GM12801 (cell line): ENCODE measurements at regions not wholly inside any gene's neighbourhood (a gene's known extent, or its start where the extent isn't known, plus 50 kb on each side); places are given as distances from the start of the nearest gene placed in this dataset.

Experiments
- TF ChIP-seq, protein P1 (sequence below): IDR thresholded peaks from one replicate; pipeline ENCODE4 v1.5.1; 2011; ENCODE audit warnings: control low read depth; ENCODE audit not compliant: insufficient read length; ENCODE audit errors: extremely low read depth

DNA sequence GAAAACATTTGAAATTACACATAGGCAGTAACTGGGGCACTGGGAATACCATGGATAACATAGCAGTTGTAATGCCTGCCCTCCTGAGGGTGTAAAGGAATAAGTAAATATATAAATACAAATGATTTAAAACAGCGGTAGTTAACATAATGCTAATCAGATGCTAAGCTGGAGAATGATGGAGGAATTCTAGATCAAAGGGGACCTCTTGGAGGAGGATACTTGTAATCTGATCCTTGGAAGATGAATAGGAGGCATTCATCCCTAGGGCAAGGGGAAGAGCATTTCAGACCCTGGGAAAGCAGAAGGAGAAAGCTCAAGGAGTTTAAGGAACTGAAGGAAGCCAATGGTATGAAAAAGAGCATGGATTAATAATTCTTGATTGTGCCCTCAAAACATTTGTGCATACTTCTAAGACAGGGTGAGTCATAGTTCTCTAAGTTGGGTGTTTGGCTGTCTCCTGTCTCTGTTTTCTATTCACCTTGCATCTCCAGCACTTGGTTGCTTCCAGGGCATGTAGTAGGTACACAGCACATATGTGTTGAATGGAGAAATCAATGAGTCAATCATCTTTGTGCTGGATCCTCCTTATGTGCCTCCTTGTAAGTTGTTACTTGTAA lies 54.8 kb upstream of the PLPP4 start:
- TF ChIP-seq, protein P1, sequence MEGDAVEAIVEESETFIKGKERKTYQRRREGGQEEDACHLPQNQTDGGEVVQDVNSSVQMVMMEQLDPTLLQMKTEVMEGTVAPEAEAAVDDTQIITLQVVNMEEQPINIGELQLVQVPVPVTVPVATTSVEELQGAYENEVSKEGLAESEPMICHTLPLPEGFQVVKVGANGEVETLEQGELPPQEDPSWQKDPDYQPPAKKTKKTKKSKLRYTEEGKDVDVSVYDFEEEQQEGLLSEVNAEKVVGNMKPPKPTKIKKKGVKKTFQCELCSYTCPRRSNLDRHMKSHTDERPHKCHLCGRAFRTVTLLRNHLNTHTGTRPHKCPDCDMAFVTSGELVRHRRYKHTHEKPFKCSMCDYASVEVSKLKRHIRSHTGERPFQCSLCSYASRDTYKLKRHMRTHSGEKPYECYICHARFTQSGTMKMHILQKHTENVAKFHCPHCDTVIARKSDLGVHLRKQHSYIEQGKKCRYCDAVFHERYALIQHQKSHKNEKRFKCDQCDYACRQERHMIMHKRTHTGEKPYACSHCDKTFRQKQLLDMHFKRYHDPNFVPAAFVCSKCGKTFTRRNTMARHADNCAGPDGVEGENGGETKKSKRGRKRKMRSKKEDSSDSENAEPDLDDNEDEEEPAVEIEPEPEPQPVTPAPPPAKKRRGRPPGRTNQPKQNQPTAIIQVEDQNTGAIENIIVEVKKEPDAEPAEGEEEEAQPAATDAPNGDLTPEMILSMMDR = no peak

DNA sequence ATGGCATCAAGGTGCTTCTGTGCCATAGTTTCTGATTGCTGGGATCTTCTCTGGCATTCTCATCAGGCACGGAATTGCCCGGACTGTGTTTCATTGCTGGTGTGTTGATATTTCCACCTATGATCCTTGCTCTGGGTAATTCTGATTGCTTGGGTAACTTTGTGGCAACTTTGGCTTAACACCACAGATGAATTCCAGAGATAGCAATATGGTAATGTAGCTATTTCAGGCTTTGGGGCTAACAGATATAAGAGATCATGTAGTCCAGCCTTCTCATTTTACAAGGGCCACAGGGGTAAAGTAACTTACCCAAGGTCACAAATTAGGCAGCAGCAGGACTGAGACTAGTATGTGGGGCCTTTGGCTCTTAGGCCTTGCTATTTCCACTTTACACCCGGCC lies 53.9 kb upstream of the PLPP4 start:
- TF ChIP-seq, protein P1 = no peak

DNA sequence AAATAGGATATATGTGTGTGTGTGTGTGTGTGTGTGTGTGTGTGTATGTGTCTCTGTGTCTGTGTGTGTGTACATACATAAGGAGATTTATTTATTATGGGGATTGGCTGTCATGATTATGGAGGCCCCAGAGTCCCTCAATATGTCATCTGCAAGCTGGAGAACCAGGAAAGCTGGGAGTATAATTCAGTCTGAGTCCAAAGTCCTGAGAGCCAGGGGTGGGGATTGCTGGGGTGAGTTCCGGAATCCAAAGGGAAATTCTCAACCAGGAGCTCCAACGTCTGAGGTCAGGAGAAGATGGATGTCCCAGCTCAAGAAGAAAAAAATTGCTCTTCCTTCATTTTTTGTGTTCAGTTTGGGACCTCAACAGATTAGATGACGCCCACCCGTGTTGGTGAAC lies 50.7 kb upstream of the PLPP4 start:
- TF ChIP-seq, protein P1 = no peak
